ENCODE measurements at regions not wholly inside any gene's neighbourhood (a gene's known extent, or its start where the extent isn't known, plus 50 kb on each side); places are given as distances from the start of the nearest gene placed in this dataset.
"Not testable (repeated sequence)": the region's sequence is repeated elsewhere in the genome, so short reads cannot be mapped to it uniquely, and the experiment has no call there.

- DNase-seq (ENCODE audit: low spot score) = no peak
Measured at GRCh38 chr4:170591076-170591475, 501.3 kb upstream of the AADAT start.

GRCh38 chr4:170589597-170590191 lies 499.9 kb upstream of the AADAT start:
- peak; percentile 73 for DNase-seq (ENCODE audit: low spot score)

- DNase-seq (ENCODE audit: low spot score) = no peak
Measured at GRCh38 chr4:170581969-170582368, 492.2 kb upstream of the AADAT start.

- DNase-seq (ENCODE audit: low spot score) = no peak
Measured at GRCh38 chr4:170581322-170581721, 491.6 kb upstream of the AADAT start.

GRCh38 chr4:170580651-170581050 lies 490.9 kb upstream of the AADAT start:
- no peak for DNase-seq (ENCODE audit: low spot score)

GRCh38 chr4:170538821-170539473 lies 449.2 kb upstream of the AADAT start:
- DNase-seq (ENCODE audit: low spot score) = no peak

- DNase-seq (ENCODE audit: low spot score) = no peak
Measured at GRCh38 chr4:170529748-170530722, 440.3 kb upstream of the AADAT start.

- DNase-seq (ENCODE audit: low spot score) = no peak
Measured at GRCh38 chr4:170526471-170526870, 436.7 kb upstream of the AADAT start.

- no peak for DNase-seq (ENCODE audit: low spot score)
Measured at GRCh38 chr4:170522427-170522970, 432.7 kb upstream of the AADAT start.

- no peak for DNase-seq (ENCODE audit: low spot score)
Measured at GRCh38 chr4:170497689-170498088, 407.9 kb upstream of the AADAT start.

GRCh38 chr4:170497112-170497511 lies 407.4 kb upstream of the AADAT start:
- peak; percentile 8 for DNase-seq (ENCODE audit: low spot score)

- DNase-seq (ENCODE audit: low spot score) = no peak
Measured at GRCh38 chr4:170491981-170492380, 402.2 kb upstream of the AADAT start.

GRCh38 chr4:170476351-170476750 lies 386.6 kb upstream of the AADAT start:
- DNase-seq (ENCODE audit: low spot score) = no peak

- DNase-seq (ENCODE audit: low spot score) = no peak
Measured at GRCh38 chr4:170465429-170465828, 375.7 kb upstream of the AADAT start.

- no peak for DNase-seq (ENCODE audit: low spot score)
Measured at GRCh38 chr4:170464614-170465197, 374.9 kb upstream of the AADAT start.

GRCh38 chr4:170446782-170447181 lies 357.0 kb upstream of the AADAT start:
- no peak for DNase-seq (ENCODE audit: low spot score)

- DNase-seq (ENCODE audit: low spot score) = not testable (repeated sequence)
Measured at GRCh38 chr4:170441146-170441545, 351.4 kb upstream of the AADAT start.

- DNase-seq (ENCODE audit: low spot score) = no peak
Measured at GRCh38 chr4:170428929-170429328, 339.2 kb upstream of the AADAT start.

- no peak for DNase-seq (ENCODE audit: low spot score)
Measured at GRCh38 chr4:170425521-170426143, 335.9 kb upstream of the AADAT start.

- DNase-seq (ENCODE audit: low spot score) = no peak
Measured at GRCh38 chr4:170425040-170425439, 335.3 kb upstream of the AADAT start.

GRCh38 chr4:170423137-170423536 lies 333.4 kb upstream of the AADAT start:
- DNase-seq (ENCODE audit: low spot score) = no peak

- DNase-seq (ENCODE audit: low spot score) = no peak
Measured at GRCh38 chr4:170420255-170420693, 330.5 kb upstream of the AADAT start.

Measured in COLO829 (cell line).